Activated CD4-positive, alpha-beta T cell treated with anti-CD3 and anti-CD28 coated beads, Interleukin-2, amount 50 U/mL, for 48 hours (primary cell): ENCODE measurements at regions not wholly inside any gene's neighbourhood (a gene's known extent, or its start where the extent isn't known, plus 50 kb on each side); places are given as distances from the start of the nearest gene placed in this dataset.

Source experiments
- DNase-seq, 2 experiments: peaks; one replicate each; pipeline ENCODE4 v3.0.0-alpha.2; 2020

GRCh38 chr2:136062066-136062837, 55.7 kb downstream of the CXCR4 start:
- DNase-seq: no peak

GRCh38 chr2:136060416-136060815, 57.5 kb downstream of the CXCR4 start:
- no peak for DNase-seq

- DNase-seq: no peak
Observed at GRCh38 chr2:136059036-136059472, 58.9 kb downstream of the CXCR4 start.

GRCh38 chr2:136058262-136058661, 59.7 kb downstream of the CXCR4 start:
- no peak for DNase-seq

- DNase-seq: no peak
Observed at GRCh38 chr2:136057802-136058140, 60.2 kb downstream of the CXCR4 start.

GRCh38 chr2:136057023-136057801, 60.7 kb downstream of the CXCR4 start:
- peak; percentile 43 to 58 for DNase-seq

GRCh38 chr2:136055929-136056688, 61.8 kb downstream of the CXCR4 start:
- DNase-seq: no peak

GRCh38 chr2:136054856-136055255, 63.1 kb downstream of the CXCR4 start:
- DNase-seq: no peak

GRCh38 chr2:136052369-136053362, 65.3 kb downstream of the CXCR4 start:
- no peak for DNase-seq

- DNase-seq: no peak
Observed at GRCh38 chr2:136051725-136052048, 66.3 kb upstream of the DARS1 start.

- no peak for DNase-seq
Observed at GRCh38 chr2:136051001-136051724, 65.7 kb upstream of the DARS1 start.

GRCh38 chr2:136049991-136050920, 64.8 kb upstream of the DARS1 start:
- no peak for DNase-seq

GRCh38 chr2:136049011-136049742, 63.8 kb upstream of the DARS1 start:
- no peak for DNase-seq

GRCh38 chr2:136045835-136046570, 60.6 kb upstream of the DARS1 start:
- DNase-seq: no peak

GRCh38 chr2:136045344-136045743, 59.9 kb upstream of the DARS1 start:
- DNase-seq: no peak
